ENCODE measurements at regions not wholly inside any gene's neighbourhood (a gene's known extent, or its start where the extent isn't known, plus 50 kb on each side); places are given as distances from the start of the nearest gene placed in this dataset.

DNA sequence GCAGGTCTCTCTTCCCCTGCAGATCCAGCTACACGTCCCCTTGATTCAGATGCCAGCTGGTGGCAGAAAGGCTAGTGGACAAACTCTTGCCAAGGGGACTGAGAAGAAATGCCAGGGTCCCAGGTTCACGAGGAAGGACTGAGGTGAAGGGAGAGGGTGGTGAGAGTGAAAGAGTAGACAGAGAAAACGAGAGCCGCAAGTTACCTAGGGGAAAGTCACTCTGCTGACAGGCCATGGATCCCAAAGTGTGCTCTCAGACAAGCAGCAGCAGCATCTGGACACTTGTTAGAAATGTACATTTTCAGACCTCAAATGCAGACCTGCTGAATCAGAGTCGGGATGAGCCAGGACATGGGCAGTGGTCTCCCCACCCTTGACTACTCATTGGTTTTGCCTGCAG, 192.3 kb downstream of the FGFR2 start:
- DNase-seq: no peak

DNA sequence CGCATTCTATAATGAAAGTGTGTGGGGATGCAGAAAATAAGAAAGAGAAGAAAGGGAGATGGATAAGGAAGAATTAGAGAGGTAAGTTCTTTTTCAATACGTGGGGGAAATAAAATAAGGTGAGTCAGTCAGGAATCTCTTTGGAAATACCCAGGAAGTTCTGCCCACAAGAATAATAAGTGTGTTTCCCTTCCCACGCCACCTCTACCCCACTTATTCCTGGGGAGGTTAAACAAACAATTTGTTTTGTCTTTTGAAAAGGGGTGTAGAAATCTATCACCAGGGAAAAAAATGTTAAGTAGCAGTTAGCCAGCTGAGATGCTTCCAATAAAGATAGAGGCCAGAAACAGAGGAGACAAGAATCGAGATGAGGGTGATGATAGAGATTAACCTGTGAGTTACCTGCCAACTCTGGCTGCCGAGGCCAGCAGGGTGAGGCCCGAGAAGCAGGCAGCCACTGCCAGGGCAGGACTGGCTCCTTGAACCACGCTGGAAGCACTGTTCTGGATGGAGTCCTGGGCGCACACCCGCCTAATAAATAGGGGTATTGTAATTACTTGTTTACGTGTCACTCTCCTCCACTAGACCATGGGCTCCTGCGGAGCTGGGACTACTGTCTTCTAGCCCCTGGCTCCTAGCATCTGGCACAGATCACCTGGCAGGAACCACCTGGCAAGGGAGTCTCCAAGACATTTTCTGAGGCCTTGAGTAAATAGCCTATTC, 191.3 kb downstream of the FGFR2 start:
- DNase-seq: no peak

DNA sequence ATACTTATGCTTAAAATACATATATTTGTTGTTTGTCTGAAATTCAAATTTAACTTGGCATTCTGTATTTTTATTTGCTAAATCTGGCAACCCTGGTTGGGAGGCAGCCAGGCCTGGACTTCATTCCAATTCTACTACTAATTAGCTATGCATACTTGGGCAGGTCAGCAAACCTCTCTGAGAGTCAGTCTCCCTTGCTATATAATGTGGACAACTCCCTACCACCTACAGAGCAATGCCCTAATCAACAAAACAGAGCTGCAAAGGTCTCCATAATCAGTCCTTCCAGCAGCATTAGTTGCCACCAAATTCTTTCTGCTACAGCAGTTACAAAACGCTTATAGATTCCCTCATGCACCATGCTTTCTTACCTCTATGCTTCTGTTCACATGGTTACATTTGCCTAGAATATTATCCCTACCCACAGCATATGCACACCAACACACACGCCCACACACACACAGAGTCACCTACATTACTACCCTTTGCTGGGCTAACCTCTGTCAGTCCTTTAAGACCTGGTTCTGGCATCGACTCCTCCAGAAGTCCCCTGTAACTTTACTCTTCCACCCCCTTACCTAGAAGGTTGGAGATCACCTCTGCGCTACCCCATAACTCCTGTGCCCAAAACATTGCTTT, 188.7 kb downstream of the FGFR2 start:
- no peak for DNase-seq

DNA sequence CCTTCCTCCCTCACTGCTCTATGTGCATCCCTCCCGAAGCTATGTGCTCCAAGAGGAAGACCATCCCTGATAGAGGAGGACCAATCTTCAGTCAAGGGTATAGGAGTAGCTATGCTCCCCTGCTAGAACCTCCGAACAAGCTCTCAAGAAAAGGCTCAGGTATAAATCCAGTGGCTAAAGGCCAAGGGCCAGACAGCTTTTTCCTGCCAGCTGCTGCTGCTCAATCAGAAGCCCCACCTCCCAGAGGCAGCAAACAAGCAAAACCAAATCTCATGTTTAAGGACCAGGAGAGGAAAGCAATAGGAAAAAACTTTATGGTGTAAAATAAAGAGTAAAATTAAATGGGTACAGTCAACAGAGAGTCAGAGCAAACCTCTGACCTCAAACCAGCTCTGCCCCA, 187.2 kb downstream of the FGFR2 start:
- no peak for DNase-seq

DNA sequence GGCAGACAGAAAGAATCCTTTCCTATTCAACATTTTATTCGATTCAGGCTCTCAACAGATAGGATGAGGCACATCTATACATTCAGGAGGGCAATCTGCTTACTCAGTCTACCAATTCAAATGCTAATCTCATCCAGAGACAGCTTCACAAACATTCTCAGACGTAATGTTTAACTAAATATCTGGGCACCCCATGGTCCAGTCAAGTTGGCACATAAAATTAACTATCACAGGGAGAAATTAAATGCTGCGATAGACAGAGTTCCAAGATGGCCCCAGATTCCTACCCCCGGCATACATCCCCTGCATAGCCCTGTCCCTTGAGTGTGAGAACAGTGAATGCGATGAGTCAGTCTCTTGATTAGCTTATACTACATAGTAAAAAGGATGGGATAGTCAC, 184.3 kb downstream of the FGFR2 start:
- DNase-seq: no peak

DNA sequence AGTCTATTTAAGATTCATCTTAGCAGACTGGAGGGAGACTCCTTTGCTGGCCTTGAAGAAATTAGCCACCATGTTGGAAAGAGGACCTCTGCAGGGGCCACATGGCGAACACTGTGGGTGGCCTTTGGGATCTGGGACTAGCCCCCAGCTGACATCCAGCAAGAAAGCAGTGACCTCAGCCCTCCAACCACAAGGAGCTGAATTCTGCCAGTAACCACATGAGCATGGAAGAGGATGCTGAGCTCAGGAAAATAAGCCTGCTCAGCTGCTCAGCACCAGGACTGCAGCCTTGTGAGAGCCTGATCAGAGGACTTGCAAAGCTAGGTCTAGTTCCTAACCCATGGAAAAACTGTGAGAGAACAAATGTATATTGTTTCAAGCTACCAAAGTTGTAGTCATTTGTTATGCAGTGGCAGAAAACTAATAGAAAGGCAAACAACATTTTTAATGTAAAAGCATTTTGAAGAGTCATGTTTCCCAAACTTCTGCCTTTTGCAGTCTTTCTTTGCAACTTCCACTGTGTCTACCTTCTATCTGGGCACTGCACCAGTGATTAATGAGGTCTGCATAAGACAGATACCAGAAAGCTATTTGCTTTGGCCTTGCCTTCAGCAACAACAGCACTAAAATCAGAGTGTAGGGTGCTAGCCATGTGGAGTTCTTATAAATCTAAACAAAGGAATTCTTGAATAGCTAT, 183.7 kb downstream of the FGFR2 start:
- no peak for DNase-seq

DNA sequence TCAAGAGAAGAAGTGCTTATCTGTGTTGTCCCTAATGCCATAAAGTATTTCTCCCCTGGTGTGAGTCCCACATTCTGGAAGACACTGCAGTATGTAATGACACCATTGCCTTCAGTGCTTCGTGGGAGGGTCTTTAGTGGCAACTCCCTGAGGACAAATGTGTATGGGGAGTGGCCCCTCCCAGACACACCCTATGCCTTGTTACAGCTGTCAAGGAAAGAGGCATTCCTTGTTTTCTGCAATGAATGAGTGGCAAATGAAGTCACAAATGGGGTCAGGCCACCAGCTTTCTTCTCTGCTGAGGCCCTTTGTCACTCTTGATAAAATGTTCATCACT, 183.2 kb downstream of the FGFR2 start:
- DNase-seq: no peak

DNA sequence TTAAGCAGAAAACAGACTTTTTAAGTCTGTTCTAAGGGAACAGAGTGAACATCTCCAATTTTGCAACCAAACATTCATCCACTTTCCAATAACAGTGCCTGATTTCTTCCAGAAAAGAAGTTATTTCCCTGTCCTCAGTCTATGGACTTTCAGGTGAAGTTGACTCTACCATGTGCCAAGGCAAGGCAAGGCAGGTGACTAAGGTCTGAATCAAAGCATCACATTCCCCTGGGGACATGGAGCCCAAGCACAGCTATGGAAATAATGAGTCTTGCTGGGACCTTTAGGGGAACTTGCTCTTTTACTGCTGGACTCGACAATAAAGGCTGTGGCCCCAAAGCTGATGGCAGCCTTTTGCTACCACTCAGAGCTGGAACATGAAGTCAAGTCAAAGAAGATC, 182.2 kb downstream of the FGFR2 start:
- DNase-seq: no peak

DNA sequence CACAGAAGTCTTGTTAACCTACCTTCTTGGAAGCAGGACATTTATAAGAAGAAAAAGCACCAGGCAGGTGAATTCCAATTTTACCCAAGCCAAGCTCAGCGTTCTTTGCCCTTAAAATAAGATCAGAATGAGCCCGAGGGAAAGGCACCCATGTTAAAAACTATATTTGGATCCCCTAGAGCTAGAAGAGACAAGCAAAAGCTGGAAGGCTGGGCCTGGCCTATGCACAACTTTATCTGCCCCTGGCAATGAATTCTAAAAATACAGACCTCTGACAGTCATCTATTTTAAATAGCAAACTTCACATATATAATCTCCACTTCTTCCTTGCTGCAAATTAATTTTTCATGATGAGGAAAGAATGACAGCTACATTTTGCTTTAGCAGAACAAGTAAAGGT, 180.9 kb downstream of the FGFR2 start:
- DNase-seq: no peak

DNA sequence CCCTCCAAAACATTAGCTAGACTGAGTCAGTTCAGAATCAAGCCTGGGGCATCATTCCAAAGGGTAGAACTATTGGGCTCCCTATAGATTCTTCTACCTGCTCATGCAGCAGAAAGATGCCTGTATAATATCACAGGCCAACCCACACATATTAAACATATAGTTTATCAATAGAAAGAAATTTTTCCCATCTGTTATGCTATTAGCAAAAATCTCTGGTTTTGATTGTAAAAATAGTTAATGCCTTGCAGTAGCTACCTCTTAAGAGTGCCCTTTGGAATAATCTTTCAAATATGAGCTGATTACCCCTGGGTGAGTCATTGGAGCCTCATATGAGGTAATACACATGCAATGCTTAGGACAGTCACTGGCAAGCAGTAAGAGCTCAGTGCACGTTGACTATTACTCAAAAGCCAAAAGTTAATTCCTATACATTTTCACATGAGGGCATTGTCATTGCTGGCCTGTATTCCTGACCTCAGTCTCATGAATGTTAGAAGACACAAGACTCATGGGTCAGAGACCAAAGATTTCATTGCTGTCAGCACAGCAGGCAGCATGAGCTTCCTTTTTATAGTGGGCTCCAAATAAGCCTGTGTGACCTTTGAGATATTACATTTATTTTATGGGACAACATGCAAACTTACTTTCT, 180.0 kb downstream of the FGFR2 start:
- no peak for DNase-seq

DNA sequence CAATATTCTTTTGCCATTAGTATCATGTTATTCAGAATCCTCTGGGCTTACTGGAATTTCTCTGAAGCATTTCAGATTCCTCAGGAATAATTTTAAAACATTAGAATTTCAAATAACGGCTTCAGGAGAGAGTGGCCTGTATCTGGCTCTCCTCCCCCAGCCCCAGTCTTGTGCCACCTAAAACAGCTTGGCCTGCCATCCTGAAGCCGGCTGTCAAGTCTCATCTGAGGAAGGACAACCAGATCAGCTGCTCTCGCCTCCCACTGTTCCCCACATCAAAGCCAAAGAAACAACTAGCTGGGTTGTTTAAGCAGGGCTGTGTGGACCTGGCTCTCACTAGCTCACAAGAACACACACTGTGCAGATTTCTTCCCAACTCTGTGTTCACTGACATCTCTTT, 178.2 kb downstream of the FGFR2 start:
- no peak for DNase-seq

DNA sequence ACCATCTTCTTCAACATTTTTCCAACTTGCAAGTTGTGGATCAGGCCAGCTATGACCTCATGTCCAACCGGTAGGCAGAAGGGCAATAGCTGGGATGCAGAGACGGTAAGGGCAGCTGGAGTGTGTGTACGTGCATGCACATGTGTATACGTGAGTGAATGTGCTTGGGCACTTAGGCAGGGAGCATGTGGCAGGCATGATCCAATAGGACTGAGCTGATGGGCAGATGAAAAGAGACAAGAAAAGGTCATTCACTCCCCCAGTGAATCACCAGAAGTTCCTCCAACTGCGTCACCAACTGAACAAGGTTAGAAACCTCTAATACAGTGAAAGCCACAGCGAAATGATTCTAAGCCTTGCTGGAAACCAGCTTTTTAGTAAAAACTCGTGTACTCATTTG, 176.1 kb downstream of the FGFR2 start:
- no peak for DNase-seq

DNA sequence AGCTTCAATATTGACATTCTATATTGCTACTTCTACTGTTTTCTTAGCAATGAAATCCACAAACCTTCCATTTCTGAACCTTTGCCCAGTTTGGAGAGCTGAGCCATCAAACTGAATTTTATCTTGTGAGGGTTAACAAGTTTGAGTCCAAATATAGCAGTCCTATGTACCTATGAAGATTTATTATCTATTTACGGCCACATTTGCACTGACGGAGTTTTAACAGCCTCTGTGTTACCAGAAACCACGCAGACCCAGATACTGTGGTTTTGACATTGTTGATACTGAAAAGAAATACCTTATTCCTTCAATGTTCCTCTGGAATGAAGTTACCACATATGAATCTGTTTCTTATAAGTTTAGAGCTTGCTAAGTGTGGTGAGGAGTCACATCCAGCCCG, 172.6 kb downstream of the FGFR2 start:
- DNase-seq: no peak

DNA sequence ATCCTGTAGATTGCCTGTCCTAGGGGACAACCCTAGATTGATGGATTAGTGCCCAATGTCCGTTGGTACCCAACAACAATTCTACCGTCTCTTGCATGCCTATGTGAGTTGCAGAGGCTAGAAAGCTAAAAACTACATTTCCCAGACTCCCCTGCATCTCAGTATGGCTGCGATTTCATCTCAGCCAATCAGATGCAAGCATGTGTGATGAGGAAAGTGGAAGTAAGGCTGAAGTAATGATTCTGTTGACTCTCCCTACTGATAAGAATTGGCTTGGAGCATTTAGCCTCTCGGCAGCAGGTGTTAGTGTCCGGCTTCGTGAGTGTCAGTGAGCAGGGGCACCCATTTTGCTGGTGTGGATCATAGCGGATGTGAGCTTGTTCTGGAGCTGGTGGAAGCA, 171.9 kb downstream of the FGFR2 start:
- no peak for DNase-seq

Data from NCI-H2081 (cell line).